ENCODE measurements at regions not wholly inside any gene's neighbourhood (a gene's known extent, or its start where the extent isn't known, plus 50 kb on each side); places are given as distances from the start of the nearest gene placed in this dataset.
A peak's percentile ranks its signal among the peaks of the same experiment; 100 is the strongest.
"Not testable (repeated sequence)": the region's sequence is repeated elsewhere in the genome, so short reads cannot be mapped to it uniquely, and the experiment has no call there.

DNA sequence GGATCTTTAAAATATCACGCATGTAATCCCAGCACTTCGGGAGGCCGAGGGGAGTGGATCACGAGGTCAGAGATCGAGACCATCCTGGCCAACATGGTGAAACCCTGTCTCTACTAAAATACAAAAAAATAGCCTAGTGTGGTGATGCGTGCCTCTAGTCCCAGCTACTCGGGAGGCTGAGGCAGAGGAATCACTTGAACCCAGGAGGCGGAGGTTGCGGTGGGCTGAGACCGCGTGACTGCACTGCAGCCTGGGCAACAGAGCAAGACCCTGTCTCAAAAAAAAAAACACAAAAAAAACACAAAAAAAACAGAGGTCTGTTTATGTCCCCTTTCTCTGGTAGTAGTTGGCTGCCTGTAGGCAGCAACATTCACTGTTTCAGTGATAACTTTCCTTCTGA is 404.3 kb downstream of the CD83 start:
- not testable (repeated sequence) for DNase-seq (ENCODE audit: low spot score)

DNA sequence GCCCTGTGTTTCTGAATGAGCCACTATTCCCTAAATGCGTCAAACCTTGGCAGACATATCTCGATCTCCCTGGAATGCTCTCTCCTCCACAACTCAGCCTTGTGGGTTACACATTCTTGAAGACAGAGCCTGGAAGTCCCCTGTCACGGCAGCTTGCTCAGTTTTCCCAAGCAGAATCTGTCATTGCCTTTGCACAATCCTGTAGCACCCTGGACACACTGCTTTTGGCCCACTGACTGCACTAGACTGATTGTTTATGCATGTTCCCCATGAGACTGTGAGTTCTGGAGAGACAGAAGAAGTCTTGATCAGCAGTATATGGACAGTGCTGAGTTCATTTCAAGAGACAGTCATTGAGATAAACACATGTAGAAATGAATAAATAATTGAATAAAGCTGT is 406.7 kb downstream of the CD83 start:
- no peak for DNase-seq (ENCODE audit: low spot score)

DNA sequence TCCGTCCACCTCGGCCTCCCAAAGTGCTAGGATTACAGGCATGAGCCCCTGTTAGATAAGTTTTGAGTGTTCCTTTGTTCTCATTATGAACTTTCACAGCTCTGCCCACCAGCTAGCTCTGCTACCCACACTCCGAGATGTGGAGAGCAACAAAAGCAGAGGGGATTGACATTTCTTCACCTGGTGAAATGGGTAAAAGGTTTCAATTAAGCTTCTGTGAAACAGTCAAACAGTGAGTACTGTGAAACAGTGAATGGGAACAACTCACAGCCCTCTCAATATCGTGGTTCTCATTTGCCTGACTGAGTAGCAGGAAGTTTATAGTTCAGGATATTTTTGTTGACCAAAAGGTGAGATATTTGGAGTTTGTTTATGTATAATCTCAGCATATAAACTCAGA is 412.8 kb downstream of the CD83 start:
- no peak for DNase-seq (ENCODE audit: low spot score)

- no peak for DNase-seq (ENCODE audit: low spot score)
These were observed 415.9 kb downstream of the CD83 start for GRCh38 chr6:14533446-14533845.

- DNase-seq (ENCODE audit: low spot score), result no peak
These were observed 419.5 kb downstream of the CD83 start for GRCh38 chr6:14537030-14537429.

- DNase-seq (ENCODE audit: low spot score), result no peak
These were observed 422.7 kb downstream of the CD83 start for GRCh38 chr6:14540276-14540675.

DNA sequence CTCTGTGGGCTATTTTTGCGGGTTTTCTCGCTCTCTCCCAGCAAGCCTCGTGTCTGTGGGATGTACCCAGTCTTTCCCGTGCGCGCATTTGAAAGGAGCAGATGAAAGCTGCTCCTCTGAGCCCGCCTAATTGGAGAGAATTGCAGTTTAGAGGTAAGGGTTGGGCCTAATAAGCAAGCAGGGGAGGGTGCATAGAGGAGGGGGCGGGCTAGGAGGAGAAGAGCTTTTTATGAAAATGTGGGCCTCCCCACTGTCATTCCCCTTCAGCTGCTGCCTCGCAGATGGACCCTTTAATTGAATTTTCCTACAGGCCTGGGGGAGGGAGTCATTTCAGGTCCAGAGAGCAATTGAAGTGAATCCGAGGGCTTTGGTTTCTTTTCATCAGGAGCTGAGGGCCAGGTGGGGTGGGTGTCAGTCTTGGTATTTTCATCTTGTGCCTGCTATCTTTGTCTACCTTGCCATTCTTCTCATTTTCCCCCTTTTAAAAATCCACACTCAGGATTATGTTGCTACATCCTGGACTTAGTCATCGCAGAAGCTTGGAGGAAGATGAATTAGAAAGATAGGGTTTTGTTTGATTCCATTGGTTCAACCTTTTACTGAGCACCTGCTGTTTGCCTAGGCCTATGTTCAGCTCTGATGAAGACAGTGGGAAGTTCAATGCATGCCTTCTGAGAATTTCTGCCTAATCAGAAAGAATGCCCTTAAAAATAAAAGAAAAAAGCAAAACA is 423.4 kb downstream of the CD83 start:
- no peak for DNase-seq (ENCODE audit: low spot score)

DNA sequence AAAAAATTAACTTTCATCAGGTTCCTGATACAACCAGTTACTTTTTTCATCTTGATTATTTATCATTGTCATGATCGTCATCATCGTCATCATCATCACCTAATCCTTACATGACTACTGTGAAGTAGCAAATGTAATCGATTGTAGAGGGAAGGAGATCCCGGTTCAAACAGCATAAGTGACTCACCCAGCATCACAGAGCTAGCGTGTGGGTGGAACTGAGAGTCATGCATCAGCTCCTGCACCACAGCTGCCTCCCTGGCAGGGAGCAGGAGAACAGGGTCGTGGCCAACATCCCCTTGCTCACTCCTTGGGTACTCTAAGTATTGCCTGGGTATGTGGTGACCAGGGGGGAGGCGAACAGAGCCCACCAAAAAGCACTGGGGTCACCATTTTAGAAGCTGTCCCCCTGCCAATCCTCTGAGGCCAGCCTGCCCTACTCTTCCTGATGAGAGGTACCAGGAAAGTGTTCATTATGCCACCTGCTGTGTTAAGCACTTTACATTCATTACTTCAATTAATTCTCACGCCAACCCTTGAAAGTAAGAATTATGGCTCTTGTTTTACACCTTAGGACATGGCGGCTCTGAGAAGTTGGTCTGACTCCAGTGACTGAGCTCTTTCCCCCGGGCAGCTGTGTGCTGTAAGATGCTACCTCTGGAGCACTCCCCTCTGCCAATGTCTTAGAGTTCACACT is 425.2 kb downstream of the CD83 start:
- peak; percentile 63 for DNase-seq (ENCODE audit: low spot score)

- no peak for DNase-seq (ENCODE audit: low spot score)
These were observed 426.5 kb downstream of the CD83 start for GRCh38 chr6:14543971-14544585.

GRCh38 chr6:14544666-14545065 is 427.1 kb downstream of the CD83 start:
- no peak for DNase-seq (ENCODE audit: low spot score)

GRCh38 chr6:14545496-14545895 is 427.9 kb downstream of the CD83 start:
- DNase-seq (ENCODE audit: low spot score), result no peak

DNA sequence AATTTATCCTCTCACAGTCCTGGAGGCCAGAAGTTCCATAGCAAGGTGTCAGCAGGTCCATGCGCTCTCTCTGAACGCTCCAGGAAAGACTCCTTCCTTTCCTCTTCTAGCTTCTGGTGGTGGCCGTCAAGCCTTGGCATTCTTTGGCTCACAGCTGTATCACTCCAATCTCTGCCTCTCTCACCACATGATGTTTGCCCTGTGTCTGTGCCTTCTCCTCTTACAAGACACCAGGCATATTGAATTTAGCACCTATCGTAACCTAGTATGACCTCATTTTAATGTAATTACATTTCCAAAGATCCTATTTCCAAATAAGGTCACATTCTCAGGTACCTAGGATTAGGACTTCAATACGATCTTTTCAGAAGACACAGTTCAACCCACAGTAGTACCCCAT is 428.5 kb downstream of the CD83 start:
- DNase-seq (ENCODE audit: low spot score), result no peak

- no peak for DNase-seq (ENCODE audit: low spot score)
These were observed 429.9 kb downstream of the CD83 start for GRCh38 chr6:14547284-14547998.

DNA sequence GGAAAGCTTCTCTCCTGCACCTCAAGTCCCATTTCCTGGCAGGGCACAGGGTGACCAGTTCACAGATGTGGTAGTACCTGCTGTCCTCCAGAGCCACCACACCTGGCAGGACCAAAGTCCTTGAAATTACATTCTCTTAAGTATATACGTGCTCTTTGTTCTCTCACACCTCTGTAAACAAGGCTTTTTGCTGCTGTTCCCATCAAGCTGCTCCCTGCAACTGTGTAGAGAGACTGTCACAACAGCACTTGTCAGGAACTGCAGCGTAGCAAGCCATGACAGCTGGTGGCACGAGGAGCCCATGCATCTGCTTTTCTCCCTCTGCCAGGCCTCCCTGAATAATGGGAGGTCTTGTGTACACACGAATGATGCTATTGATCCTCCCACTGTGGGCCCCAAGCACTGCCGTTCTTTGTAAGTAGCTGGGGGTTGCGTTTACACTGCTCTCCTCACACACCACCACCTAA is 431.8 kb downstream of the CD83 start:
- peak; percentile 54 for DNase-seq (ENCODE audit: low spot score)

DNA sequence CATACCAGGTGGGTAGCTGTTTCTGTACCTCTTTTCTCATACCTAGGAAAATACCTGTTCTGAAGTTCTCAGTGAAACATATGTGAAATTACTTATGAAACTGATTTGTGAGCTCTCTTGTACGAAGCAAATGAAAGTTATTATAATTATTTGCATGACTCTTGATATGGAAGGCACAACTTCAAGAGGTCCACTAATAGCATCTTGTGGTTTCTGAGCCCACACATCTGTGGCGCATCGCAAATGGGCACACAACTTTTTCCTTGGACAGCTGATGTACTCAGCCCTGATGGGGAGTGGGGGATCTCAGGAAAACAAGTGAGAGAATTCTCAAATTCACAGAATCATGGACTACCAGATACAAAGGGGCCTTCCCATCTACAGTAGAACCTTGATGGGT is 432.3 kb downstream of the CD83 start:
- no peak for DNase-seq (ENCODE audit: low spot score)

- DNase-seq (ENCODE audit: low spot score), result no peak
These were observed 432.8 kb downstream of the CD83 start for GRCh38 chr6:14550410-14550809.

GRCh38 chr6:14550822-14551221 is 433.2 kb downstream of the CD83 start:
- no peak for DNase-seq (ENCODE audit: low spot score)

DNA sequence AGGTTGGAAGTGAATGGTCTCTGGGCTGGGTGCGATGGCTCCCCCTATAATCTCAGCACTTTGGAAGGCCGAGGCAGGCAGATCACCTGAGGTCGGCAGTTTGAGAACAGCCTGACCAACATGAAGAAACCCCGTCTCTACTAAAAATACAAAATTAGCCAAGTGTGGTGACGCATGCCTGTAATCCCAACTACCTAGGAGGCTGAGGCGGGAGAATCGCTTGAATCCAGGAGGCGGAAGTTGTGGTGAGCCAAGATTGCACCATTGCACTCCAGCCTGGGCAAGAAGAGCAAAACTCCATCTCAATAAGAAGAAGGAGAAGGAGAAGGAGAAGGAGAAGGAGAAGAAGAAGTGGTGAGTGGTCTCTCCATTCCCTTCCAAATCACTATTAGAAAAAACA is 434.0 kb downstream of the CD83 start:
- not testable (repeated sequence) for DNase-seq (ENCODE audit: low spot score)

GRCh38 chr6:14552891-14553290 is 435.3 kb downstream of the CD83 start:
- no peak for DNase-seq (ENCODE audit: low spot score)

DNA sequence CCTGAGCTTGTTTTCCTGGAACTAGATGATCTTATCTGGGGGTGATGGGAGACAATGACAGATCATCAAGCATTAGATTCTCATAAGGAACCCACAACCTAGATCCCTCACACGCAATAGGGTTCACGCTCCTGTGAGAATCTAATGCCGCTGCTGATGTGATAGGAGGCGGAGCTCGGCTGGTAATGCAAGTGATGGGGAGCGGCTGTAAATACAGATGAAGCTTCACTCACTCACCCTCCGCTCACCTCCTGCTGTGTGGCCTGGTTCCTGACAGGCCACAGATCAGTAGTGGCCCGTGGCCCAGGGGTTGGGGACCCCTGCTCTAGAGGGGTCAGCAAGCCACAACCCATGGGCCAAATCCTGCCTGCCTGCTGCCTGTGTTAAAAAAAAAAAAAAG is 435.9 kb downstream of the CD83 start:
- DNase-seq (ENCODE audit: low spot score), result no peak

- no peak for DNase-seq (ENCODE audit: low spot score)
These were observed 438.2 kb downstream of the CD83 start for GRCh38 chr6:14555804-14556203.

DNA sequence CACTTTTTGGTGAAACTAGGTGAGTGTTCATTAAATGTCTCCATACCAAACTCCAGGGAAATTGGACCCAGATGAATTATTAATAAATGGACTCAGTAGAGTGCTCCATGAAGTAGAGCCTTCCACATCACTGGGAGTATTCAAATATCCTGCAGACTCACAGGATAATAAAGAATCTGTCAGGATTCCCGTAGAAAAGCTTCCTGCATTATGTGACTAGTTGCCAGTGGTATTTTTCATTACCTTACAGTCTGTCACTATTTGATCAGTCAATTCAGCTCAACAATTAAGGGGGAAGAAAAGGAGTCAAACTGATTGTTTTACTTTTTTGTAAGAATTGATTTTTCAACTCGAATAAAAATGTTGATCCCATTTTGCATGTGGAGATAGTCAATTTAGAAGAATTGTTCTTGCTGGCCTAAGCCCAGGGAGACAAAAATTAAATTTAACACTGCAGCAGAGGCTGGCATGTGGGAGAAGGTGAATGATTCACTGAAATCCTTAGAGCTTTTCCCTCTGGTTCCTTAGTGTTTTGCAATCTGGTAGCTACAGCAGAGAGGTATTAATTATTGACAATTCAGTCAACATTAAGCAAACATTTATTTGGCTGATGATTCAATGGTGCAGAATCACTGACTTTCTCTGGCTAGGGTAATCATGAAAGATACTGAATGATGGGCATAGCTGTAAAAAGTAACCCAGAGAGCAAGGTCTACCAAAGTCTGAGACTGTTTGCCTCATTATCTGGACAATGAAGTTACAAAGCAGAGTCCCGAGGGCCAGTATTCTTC is 442.4 kb downstream of the CD83 start:
- no peak for DNase-seq (ENCODE audit: low spot score)

Data from Ammon's horn (tissue), 1 donor.